ENCODE measurements at regions not wholly inside any gene's neighbourhood (a gene's known extent, or its start where the extent isn't known, plus 50 kb on each side); places are given as distances from the start of the nearest gene placed in this dataset.

DNA sequence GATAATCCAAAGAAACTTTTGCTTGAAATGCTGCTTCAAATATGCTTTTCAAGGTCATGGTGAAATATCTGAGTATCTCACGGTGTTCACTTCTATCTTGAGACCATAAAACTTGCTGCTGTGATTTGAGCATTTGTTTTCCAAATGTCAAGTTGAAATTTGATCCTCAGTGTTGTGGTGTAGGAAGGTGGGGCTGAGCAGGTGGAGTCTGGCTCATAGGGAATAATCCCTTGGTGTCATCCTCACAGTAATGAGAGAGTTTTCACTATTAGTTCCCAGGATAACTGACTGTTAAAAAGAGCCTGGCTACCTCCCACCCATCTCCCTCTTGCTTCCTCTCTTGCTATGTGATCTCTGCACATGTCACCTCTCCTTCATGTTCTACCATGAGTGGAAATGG is 858.0 kb upstream of the SLITRK5 start:
- TF ChIP-seq CTCF (IDR thresholded peaks at IDR 0.05): no peak
- no peak for TF ChIP-seq EZH2 (IDR thresholded peaks at IDR 0.05)
- no peak for TF ChIP-seq EZH2phosphoT487 (IDR thresholded peaks at IDR 0.05)

All from neural progenitor cell (in vitro differentiated cells).